GM21381 (cell line): ENCODE measurements at regions not wholly inside any gene's neighbourhood (a gene's known extent, or its start where the extent isn't known, plus 50 kb on each side); places are given as distances from the start of the nearest gene placed in this dataset.

Experiments
- ATAC-seq: cut with Tn5 transposase; IDR thresholded peaks from one replicate; pipeline ENCODE4 v1.9.1; 2021; ENCODE audit warnings: mild to moderate bottlenecking, moderate library complexity; ENCODE audit not compliant: unreplicated experiment

DNA sequence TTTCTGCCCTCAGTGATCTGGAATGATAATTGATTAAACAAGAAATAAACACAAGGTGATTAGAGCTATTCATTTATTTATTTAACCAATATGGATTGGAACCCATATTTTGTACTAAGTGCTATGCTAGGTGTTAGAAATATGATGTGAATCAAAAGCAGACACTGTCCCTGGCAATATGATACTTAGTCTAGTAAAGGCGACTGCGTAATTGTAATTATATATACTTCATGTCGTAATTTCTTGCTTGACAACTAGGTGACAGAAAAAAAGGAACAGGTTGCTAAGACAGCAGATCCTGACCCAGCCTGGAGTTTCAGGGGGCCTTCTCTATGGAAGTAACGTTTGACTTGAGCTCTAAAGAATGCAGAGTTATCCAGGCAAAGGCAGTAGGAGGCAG is 236.5 kb upstream of the F9 start:
- ATAC-seq, result no peak

DNA sequence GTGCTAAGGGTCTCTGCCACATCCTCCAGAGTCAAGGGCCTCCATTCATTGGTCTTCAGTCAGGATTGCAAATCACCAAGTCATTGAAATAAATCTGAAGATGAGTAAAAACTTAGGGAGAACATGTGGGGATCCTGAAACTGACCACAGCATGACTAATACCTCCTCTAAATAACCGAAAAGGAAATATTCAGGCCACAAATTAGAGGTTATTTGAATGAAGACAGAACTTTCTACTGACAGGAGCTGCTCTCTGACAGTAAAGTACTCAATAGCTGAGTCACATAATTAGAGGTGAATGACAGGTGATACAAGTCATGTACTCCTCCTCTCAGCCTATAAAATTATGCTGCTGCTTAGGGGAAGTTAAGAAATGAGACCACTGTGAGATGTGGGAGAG is 240.2 kb upstream of the F9 start:
- ATAC-seq, result no peak

DNA sequence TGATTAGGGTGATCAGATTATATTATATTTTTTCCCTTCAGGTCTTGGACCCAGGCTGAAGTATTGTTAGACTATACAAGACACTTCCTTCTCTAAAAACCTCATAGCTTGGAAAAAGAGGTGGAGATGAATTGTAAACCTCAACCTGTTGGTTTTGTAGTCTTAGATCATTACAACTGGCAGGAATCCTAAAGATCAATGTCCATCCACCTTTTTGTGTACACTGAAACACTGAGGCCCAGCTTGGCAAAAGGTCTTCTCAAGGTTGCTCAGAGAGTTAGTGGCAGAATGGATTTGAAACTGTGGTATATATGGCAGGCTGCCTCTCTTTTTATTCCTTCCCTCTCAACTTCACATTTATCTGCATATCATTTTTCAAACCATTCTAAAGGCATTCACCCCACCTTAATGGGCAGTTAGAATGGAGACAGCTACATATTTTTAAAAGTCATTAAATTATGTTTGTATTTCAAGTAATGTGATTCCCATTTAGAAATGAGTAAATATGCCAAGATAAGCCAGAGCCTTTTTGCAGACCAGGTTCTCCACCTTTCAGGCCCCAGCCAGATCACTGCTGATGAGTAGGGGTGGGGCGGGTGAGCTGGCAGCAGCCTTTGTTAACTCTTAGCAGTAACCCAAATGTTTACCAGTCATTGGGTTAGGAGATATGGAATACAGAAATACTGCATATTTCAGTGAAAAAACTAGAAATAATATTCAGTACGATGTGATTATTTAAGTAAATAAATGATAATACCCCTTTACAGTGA is 243.2 kb upstream of the F9 start:
- no peak for ATAC-seq

DNA sequence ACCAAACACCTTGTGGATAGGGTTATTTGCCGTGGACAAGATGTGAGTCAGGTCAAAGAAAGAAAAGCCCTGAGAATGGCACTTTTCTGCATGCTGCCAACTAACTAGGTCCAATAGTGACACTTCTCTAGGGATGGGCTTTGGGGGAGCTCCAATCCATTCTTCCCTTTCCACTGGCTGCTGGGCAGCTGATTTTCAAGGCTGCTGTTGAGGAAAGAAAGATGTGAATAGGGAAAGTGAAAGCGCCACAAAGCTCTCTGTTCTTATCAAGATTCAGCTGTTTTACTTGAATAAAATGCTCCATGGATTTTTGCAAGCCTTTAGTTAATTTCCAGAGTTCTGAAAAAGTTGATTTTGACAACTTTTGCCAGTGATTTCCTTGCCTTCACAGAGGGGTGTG is 244.2 kb upstream of the F9 start:
- ATAC-seq, result no peak

DNA sequence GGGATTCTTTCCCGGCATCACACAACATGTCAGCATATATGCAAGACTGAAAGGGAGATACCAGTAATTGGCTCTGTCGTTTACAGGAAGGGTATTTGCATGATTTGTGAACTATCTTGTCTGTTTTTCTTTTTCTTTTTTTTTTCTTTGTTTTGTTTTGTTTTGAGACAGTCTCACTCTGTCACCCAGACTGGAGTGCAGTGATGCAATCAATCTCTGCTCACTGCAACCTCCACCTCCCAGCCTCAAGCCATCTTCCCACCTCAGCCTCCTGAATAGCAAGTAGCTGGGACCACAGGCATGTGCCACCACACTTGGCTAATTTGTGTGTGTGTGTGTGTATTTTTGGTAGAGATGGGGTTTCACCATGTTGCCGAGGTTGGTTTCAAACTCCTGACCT is 262.7 kb upstream of the F9 start:
- no peak for ATAC-seq

DNA sequence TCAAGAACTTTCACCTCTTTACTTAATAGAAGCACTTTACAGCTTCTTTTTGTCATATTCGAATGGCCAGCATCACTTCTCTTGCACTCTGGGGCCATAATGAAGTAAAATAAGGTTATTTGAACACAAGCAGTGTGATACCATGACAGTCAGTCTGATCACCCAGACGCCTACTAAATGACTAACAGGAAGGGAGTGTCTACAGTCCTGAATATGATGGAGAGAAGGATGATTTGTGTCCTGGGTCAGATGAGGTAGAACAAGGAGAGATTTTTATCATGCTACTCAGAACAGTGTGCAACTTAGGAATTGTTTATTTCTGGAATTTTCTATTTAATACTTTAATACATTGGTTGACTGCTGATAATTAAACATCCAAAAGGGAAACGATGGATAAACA is 284.2 kb upstream of the F9 start:
- no peak for ATAC-seq

DNA sequence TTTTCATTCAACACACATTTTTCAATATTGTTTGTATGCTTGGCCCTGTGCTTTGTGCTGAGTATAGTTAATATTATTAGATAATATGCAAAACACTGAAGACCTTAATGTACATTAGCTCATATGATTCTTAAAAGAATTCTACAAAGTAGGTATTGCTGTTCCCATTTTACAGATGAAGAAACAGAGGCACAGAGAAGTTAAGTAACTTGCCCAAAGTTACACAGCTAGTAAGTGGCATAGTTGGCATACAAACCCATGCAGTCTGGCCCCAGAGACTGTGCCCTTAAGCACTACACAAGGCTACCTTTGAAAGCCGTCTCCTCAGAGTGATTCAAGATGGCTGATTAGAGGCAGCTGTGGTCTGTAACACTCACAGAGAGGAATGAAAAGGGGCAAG is 293.4 kb upstream of the F9 start:
- ATAC-seq, result no peak

DNA sequence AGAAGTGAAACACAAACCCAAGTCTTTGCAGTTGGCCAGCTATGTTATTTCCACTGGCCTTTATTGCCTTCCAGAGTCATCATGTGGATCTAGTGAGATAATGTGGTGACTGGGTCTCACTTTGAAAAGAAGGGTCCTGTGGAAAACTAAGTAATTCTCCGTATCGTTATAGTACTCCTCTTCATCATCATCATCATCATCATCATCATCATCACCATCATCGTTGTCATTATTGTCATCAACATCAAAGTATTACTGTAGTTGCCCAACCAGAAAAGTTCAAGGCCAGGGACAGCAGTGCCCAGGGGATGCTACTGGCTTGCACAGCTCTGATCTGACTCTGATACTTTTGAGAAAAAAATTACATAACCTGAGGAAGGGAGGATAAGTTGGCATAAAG is 295.6 kb upstream of the F9 start:
- no peak for ATAC-seq

DNA sequence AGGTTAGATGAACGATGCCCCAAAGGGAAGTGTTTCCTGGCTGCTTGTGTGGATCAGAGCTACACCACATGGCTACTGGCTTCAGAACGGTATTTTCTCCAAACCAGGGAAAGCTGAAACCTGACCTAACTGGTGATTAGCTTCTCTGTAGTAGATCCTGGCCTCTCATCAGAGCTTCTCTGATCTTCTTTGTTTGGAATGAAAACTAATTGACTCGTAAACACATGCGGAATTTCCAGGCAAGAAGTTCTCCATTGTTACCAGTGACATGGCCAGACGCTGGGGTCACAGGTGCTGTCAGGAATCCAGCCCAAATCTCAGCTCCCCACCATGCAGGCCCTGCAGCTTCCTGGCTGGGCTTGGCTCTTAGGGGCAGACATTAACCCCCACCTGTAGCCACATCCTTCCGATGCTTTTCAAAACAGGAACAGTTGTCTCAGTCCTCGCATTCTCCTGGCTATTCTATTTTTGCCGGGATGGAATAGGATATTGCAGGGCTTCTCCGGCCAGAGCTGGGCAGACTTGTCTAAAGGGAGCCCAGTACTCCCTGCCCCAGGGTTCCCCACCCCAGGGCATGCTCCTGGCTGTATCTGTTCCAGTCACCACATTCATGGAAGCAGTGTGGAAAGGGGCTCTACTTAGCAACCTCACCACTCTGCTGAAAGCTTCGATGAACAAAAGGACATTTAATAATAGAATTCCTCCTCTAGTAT is 305.4 kb upstream of the F9 start:
- no peak for ATAC-seq

DNA sequence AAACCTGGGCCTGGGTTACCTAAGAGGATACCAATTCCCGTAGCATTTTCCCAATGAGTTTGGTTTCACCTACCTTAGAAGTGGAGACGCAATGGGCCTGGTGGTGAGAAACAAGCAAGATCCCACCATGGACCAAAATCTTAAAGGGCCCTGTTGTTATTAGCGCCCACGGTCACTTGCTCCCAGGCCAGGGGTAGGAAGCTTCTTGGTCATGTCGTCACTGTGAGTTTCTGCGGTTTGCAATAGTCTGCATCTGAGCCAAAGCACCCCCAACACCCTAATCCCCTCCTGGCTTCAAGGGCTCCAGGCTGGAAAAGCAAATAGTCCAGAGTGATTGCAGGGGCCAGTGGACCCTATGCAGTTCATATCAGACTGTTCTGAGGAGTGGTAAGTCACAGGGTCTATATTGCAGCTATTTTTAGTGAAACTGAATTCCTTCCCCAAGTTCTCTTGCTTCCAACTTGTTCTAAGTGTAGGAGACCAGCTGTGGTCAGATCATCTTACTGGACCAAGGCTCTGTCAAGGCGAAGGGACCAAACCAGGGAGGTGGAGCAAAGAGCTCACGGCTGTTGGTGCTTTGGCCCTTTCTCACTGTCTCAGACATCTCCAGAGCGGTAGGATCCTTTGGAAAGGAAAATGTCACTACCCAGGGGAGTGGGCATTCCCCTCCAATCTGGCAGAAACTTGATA is 307.9 kb upstream of the F9 start:
- no peak for ATAC-seq

DNA sequence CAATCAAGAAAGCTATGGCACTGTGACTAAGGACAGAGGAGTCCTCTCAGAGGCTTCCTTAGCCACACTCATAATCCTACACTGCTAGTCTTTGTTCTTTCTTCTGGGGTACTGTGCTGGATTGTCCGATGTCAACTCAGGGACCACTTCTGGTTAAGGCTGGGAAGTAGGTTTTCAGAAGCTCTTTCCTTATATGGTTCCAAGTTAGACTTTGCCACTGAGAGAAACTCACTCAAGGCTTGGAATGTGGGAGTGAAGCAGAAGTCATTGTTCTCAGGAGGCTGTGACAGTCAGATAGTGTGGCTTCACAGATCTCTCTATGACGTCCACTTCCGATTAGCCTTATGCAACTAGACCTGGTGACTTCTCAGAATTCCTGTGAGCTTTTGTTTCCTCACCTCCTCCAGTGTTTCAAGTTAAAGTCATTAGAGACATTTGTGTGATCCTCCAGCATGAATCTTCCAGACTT is 317.3 kb upstream of the F9 start:
- no peak for ATAC-seq

DNA sequence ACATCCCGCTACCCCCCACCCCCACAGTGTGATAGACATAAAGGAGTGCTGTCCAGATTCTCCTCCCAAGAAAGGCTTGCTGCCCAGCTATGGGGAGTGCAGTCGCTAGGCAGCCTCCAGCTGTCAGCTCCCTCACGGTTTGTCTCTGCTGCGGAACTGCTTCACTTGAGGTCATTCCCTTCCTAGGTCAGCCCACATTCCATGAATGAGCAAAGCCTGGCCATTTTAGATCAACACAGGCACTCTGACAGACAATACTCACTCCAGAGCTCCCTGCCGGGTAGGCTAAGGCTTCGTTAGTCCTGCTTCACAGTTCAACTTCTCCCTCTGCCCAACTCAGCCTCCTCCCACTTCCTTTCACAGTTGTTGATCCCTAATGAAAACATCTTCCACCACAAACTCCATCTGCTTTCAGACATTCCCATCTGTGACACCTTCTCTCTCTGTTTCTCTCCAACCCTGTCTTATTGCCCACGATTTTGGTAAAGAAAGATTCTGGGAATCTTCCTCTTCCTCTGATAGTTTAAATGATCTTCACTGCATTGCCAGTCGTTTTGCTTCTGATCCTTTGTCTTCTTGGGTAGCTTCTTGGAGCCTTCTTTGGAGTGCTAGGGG is 318.9 kb upstream of the F9 start:
- no peak for ATAC-seq

DNA sequence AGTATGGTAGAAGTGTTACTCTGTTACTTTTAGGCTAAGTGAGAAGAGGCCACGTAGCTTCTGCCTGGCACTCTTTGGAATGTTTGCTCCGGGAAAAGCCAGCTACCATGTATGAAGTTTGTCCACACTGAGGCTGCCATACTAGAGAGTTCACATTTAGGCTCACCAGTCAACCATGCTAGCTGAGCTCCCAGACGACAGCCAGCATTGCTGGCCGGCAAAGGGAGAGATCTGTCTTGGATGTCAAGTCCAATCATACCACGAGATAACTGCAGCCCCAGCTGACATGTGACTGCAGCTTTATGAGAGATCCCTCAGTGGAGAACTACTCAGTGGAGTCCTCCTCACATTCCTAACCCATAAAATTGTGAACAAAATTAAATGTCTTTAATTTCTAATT is 321.2 kb upstream of the F9 start:
- no peak for ATAC-seq

DNA sequence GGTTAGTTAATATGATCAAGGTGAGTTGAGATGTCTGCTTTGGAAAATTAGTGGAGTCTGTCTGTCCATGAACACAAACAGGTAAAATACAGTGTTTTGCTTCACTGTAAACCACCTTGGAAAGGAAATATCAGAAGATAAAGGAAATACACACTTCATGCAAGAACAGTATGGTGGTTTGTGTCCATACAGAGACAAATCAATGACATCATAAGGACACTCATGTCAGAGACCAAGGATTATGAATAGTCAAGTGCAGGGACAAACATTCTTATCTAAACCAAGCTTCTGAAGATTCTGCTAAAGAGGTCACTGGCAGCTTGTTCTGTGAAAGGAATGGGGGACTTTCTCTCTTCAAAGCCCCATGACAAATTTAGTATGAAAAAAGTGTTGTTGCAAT is 322.9 kb upstream of the F9 start:
- no peak for ATAC-seq

DNA sequence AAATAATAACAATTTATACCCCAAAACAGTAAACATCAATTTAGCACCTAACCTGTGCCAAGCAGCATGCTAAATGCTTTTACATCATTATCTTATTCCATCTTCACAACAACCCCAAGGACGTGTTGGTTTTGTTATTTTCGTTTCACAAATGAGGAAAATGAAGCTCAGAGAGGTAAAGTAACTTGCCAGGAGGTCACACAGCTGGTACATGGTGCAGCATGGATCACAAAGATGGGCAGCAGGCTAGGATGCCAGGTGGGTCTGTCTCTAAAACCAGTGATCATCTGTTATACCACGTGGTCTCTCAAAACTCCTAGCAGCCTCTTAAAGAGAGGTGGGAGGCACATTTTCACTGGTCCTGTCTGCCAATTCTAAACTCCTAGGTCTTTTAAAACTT is 323.6 kb upstream of the F9 start:
- no peak for ATAC-seq

DNA sequence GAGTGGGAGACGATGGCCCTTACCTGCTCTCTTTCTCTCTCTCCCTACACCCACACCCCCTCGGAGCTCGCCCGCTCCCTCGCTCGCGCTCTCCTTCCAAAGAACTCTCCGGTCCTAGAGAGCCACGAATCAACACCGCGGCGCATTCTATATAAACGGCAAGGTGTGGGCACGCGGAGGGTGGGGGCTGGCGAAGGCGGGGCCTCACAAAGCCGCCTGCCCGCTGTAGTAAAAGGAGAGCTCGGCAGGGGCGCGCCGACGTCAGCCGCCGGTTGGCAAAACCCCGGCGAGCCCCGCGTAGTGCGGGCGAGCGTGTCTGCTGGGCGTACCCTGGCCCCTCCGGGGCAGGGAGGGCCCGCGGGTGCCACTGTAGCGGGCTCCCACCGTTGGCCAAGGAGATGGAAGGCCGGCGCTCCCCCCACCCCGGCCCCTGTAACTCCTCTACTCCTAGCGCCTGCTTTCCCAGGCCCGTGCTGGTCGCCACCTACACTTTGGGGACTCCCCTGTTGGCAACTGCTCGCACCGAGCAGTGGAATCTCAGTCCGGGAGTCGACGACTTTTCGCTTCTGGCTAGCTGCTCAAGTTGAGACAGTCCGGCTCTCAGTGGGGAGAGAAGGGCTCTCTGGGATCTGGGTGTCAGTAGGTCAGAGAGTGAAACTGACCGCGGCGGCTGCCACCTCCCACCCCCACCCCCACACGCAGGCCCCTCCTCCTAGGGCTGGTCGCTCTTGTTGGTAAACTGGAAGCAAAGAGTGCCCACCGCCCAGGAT is 325.5 kb upstream of the F9 start:
- no peak for ATAC-seq

DNA sequence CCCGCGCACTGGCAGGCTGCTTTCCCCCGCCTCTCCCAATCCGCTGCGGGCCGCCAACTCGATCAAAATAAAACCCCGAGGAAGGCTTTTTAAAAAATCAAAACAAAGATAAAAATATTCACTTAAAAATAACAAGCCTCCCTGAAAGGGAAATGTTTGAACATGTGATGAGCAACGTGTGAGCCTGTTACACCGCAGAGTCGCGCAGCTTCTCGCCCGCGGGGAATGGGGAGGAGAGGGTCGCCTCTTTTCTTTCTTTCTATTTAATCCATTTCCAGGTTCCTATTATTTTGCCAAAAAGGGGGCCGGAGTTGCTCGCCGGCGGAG is 326.0 kb upstream of the F9 start:
- no peak for ATAC-seq

DNA sequence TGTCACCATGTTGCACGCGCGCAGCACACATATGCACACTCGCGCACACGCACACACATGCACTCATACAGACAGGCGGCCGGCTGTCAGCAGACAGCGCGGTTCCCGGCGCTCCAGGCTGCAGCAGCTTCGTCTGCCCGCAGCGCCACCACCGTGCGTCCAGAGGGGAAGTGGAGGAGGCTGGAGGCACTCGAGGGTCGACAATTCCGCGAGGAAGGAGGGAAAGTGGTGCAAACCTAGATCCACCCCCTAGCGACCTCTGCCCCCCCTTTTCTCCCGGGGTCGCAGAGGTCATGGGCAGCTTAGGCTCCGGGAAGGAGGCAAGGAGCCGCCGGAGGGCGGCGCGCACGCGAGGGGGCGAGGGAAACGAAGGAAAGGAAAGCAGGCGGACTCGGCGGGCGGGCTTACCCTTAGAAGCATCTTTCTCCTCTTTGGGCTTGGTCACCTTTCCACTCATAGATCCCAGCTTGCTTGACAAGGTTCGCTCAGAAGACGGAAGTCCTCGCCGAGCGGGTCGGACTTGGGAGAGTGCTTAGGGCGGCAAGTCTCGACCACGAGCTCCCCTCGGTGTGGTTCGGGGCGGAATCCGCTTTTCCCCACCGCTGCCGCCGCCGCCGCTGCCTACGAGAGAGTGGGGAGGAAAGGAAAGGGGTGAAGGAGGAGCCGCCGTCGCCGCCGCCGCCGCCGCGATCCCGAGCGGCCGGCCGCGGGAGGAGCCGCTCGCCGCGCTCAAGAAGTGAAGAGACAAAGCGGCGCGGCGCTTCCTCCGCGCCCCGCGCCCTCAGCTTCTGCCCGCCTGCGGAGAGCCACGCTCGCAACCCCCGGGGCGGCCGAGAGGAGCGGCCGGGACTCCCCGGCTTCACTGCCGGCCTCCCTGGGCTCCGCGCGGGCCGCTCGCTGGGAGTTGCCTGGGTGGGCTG is 326.6 kb upstream of the F9 start:
- ATAC-seq, result no peak

DNA sequence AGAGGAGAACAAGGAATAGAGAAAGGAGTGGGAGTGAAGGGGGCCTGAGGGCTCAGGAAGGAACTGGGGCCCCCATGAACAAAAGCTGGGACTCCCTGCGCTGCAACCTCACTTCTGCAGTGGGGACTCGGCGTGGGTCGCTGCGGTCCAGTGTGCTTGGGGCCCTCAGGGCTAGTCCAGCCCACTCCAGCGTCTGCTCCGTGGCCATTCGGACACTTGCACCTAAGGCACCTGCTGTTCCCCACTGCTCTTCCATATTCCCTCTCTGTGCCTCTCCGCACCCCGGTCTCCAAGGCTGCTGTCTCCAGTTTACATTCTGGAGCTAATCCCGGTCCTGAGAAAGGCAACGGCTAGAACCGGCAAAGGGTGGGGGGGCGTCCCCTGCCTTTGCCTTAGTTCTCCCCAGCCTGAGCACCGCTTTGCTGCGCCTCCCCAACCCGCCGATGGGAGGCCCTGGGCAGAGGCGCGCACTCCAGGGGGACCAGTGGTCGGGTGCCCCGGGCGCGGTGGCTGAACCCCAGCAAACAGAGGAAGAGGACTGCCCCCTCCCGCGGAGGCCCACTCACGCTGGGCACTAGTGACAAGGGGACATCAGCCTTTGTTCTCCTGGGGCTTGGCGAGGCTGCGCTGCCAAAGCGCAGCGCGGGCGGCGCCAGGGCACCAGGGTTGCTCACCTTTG is 327.7 kb upstream of the F9 start:
- no peak for ATAC-seq
